ENCODE measurements at regions not wholly inside any gene's neighbourhood (a gene's known extent, or its start where the extent isn't known, plus 50 kb on each side); places are given as distances from the start of the nearest gene placed in this dataset.

- Histone ChIP-seq H3K4me3 (ENCODE audit: low read length) (no peak overlapping the region), H3K9me3 (ENCODE audit: control insufficient read depth, low read length) (no peaks in the 10 kb centered on the region), H3K4me1 (ENCODE audit: control insufficient read depth, insufficient read depth, low read length) (peaks cover 3% of the 10 kb centered on the region), H3K27ac (ENCODE audit: low read depth, low read length) (no peak overlapping the region), H3K27me3 (ENCODE audit: control insufficient read depth, insufficient read depth, low read length, poor library complexity, severe bottlenecking) (peaks cover 47% of the 10 kb centered on the region), H3K36me3 (ENCODE audit: control insufficient read depth, insufficient read depth, low read length) (no peaks in the 10 kb centered on the region), H3K9ac (ENCODE audit: extremely low read depth, low read length, poor library complexity, severe bottlenecking) (no peak overlapping the region)
- 98% methylated on average over 4 of the region's 4 CpGs for WGBS, 2 experiments (ENCODE audit: insufficient coverage in 1 of 2, insufficient read length in 1 of 2)
- Mint-ChIP-seq H3K4me1 (peaks cover 25% of the 10 kb centered on the region), H3K9me3 (no peaks in the 10 kb centered on the region), H3K36me3 (ENCODE audit: low read depth) (no peaks in the 10 kb centered on the region), H3K27ac (no peak overlapping the region), H3K27me3 (ENCODE audit: insufficient read depth) (peaks cover 50% of the 10 kb centered on the region), H3K4me3 (no peak overlapping the region)
- TF ChIP-seq, protein P1, sequence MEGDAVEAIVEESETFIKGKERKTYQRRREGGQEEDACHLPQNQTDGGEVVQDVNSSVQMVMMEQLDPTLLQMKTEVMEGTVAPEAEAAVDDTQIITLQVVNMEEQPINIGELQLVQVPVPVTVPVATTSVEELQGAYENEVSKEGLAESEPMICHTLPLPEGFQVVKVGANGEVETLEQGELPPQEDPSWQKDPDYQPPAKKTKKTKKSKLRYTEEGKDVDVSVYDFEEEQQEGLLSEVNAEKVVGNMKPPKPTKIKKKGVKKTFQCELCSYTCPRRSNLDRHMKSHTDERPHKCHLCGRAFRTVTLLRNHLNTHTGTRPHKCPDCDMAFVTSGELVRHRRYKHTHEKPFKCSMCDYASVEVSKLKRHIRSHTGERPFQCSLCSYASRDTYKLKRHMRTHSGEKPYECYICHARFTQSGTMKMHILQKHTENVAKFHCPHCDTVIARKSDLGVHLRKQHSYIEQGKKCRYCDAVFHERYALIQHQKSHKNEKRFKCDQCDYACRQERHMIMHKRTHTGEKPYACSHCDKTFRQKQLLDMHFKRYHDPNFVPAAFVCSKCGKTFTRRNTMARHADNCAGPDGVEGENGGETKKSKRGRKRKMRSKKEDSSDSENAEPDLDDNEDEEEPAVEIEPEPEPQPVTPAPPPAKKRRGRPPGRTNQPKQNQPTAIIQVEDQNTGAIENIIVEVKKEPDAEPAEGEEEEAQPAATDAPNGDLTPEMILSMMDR (conservative IDR thresholded peaks at IDR 0.05), result no peak
- no peak for DNase-seq
Measured at GRCh38 chrX:2581296-2581695, 80.5 kb upstream of the DHRSX start.

DNA sequence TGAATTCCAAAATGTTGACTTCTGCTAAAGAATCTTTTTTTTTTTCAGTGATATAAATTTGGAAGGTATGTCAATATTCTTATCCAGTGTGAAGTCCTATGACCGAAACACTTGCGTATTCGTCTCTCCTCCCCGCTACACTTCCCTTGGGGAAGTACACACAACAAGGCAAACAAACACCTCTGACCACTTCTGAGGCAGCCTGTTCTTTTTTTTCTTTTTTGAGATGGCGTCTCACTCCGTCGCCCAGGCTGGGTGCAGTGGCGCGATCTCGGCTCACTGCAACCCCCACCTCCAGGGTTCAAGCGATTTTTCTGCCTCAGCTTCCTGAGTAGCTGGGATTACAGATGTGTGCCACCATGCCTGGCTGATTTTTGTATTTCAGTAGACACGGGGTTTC is 78.1 kb upstream of the DHRSX start:
- Histone ChIP-seq H3K36me3 (ENCODE audit: control insufficient read depth, insufficient read depth, low read length) (no peaks in the 10 kb centered on the region), H3K4me3 (ENCODE audit: low read length) (no peak overlapping the region), H3K9ac (ENCODE audit: extremely low read depth, low read length, poor library complexity, severe bottlenecking) (no peak overlapping the region), H3K27me3 (ENCODE audit: control insufficient read depth, insufficient read depth, low read length, poor library complexity, severe bottlenecking) (peaks cover 28% of the 10 kb centered on the region), H3K27ac (ENCODE audit: low read depth, low read length) (no peak overlapping the region), H3K4me1 (ENCODE audit: control insufficient read depth, insufficient read depth, low read length) (peaks cover 3% of the 10 kb centered on the region), H3K9me3 (ENCODE audit: control insufficient read depth, low read length) (no peaks in the 10 kb centered on the region)
- H3K27me3 Mint-ChIP-seq (ENCODE audit: insufficient read depth), result peaks cover 31% of the 10 kb centered on the region
- H3K27ac Mint-ChIP-seq, result no peak overlapping the region
- H3K4me1 Mint-ChIP-seq, result peaks cover 20% of the 10 kb centered on the region
- TF ChIP-seq, protein P1 (conservative IDR thresholded peaks at IDR 0.05), result no peak
- 82 to 92% methylated on average over 11 to 12 of the region's 12 CpGs for WGBS, 2 experiments (ENCODE audit: insufficient coverage in 1 of 2, insufficient read length in 1 of 2)
- no peak overlapping the region for H3K4me3 Mint-ChIP-seq
- no peaks in the 10 kb centered on the region for H3K36me3 Mint-ChIP-seq (ENCODE audit: low read depth)
- DNase-seq, result no peak
- H3K9me3 Mint-ChIP-seq, result no peaks in the 10 kb centered on the region

DNA sequence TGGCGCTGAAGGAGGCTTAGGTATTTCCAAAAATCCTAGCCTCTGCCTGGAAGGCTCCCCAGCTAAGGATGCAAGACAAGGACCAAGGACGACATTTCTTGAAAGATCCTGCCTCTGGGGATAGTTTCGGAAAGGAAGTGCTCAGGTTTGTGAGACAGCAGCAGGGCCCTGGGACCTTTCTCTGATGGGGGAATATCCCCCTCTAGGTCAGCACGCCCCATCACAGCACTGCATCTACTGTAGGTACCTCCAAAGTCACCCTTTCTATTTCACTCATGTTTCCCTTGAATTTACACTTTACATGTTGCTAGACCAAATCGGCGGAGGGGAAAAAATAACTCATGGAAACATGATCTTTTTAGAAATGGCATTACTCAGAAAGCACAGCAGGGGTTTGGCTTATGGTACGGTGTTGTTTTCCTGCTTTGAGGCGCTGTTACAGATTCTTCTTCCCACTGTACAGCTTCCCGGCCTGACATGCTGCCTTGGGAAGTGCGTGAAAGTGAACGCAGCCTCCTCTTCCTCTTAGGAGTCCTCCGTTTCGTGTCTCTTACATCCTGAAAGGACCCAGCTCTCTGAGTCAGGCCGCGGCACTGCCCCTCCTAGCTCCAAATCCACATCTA is 77.2 kb upstream of the DHRSX start:
- WGBS, 2 experiments (ENCODE audit: insufficient coverage in 1 of 2, insufficient read length in 1 of 2), result 75 to 85% methylated on average over 13 to 15 of the region's 15 CpGs
- DNase-seq, result no peak

More for the DNA sequence above, 77.2 kb upstream of the DHRSX start:
- H3K36me3 Mint-ChIP-seq (ENCODE audit: low read depth), result no peaks in the 10 kb centered on the region
- Histone ChIP-seq H3K4me3 (ENCODE audit: low read length) (no peak overlapping the region), H3K27me3 (ENCODE audit: control insufficient read depth, insufficient read depth, low read length, poor library complexity, severe bottlenecking) (peaks cover 19% of the 10 kb centered on the region), H3K4me1 (ENCODE audit: control insufficient read depth, insufficient read depth, low read length) (peaks cover 3% of the 10 kb centered on the region), H3K27ac (ENCODE audit: low read depth, low read length) (no peak overlapping the region), H3K9me3 (ENCODE audit: control insufficient read depth, low read length) (no peaks in the 10 kb centered on the region), H3K36me3 (ENCODE audit: control insufficient read depth, insufficient read depth, low read length) (no peaks in the 10 kb centered on the region), H3K9ac (ENCODE audit: extremely low read depth, low read length, poor library complexity, severe bottlenecking) (no peak overlapping the region)
- no peaks in the 10 kb centered on the region for H3K9me3 Mint-ChIP-seq
- peaks cover 16% of the 10 kb centered on the region for H3K4me1 Mint-ChIP-seq
- H3K27me3 Mint-ChIP-seq (ENCODE audit: insufficient read depth), result peaks cover 24% of the 10 kb centered on the region
- no peak overlapping the region for H3K27ac Mint-ChIP-seq
- TF ChIP-seq, protein P1 (conservative IDR thresholded peaks at IDR 0.05), result no peak
- no peak overlapping the region for H3K4me3 Mint-ChIP-seq

Data from endodermal cell (in vitro differentiated cells).